ENCODE measurements at regions not wholly inside any gene's neighbourhood (a gene's known extent, or its start where the extent isn't known, plus 50 kb on each side); places are given as distances from the start of the nearest gene placed in this dataset.

DNA sequence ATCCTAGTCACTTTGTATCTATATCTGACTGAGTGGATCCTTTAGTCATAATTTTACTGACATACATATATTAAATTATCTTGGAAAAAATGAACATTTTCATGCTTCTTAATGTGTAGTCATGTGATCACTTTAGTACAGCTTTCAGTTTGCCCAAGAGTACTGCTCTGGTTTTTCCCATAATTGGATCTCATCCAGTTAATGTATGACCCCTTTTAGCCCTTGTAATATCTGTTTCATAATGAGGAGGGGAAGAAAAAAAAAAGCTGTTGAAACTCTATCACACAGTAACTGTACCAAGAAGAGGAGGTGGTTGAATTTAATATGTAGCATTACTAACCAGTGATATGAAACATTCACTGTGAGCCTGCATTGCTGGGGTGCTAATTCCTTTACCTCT lies 328.7 kb downstream of the PTPRC start:
- TF ChIP-seq, protein P1, sequence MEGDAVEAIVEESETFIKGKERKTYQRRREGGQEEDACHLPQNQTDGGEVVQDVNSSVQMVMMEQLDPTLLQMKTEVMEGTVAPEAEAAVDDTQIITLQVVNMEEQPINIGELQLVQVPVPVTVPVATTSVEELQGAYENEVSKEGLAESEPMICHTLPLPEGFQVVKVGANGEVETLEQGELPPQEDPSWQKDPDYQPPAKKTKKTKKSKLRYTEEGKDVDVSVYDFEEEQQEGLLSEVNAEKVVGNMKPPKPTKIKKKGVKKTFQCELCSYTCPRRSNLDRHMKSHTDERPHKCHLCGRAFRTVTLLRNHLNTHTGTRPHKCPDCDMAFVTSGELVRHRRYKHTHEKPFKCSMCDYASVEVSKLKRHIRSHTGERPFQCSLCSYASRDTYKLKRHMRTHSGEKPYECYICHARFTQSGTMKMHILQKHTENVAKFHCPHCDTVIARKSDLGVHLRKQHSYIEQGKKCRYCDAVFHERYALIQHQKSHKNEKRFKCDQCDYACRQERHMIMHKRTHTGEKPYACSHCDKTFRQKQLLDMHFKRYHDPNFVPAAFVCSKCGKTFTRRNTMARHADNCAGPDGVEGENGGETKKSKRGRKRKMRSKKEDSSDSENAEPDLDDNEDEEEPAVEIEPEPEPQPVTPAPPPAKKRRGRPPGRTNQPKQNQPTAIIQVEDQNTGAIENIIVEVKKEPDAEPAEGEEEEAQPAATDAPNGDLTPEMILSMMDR (IDR thresholded peaks at IDR 0.05; ENCODE audit: low read length), result no peak
- TF ChIP-seq EZH2 (IDR thresholded peaks at IDR 0.05; ENCODE audit: borderline replicate concordance, low read length), result no peak

Data from OCI-LY1 (cell line).